PC-3 (cell line): ENCODE measurements at regions not wholly inside any gene's neighbourhood (a gene's known extent, or its start where the extent isn't known, plus 50 kb on each side); places are given as distances from the start of the nearest gene placed in this dataset.

Source experiments
- ATAC-seq: fragments of 200-7000 bp; cut with Tn5 transposase; 2 replicates; pipeline ENCODE4 v1.9.1; 2020; ENCODE audit warnings: mild to moderate bottlenecking, moderate library complexity
- BruUV-seq: library from RNA; stranded (reverse); fragments of 400-500 nt; replicated peaks from 2 replicates; lab custom pipeline; 2021; lab: Mats Ljungman, UMichigan
- CTCF ChIA-PET: fragments of 300-600 bp; sonication (Branson Sonifier 250); formaldehyde crosslinking; loops from one replicate; lab custom pipeline; 2022; ENCODE audit warnings: antibody characterized with exemption; lab: Charles Lee
- POLR2A ChIA-PET: fragments of 300-600 bp; sonication (Branson Sonifier 250); formaldehyde crosslinking; loops from one replicate; lab custom pipeline; 2022; ENCODE audit warnings: antibody characterized with exemption; ENCODE audit not compliant: unreplicated experiment; lab: Charles Lee
- DNase-seq: peaks from one replicate; pipeline ENCODE4 v3.0.0-alpha.2; 2015
- H2AFZ ChIP-seq: fragments of 300-600 bp; sonication (generic); 2 replicates; pipeline ENCODE4 v1.6.0; 2016; ENCODE audit warnings: antibody characterized with exemption, low read length
- H3F3A ChIP-seq: fragments of 300-600 bp; sonication (generic); one replicate; pipeline ENCODE4 v1.6.0; 2017; ENCODE audit warnings: antibody characterized with exemption, low read length, control low read depth, mild to moderate bottlenecking; ENCODE audit not compliant: unreplicated experiment
- H3K27ac ChIP-seq: fragments of 300-600 bp; sonication (generic); 2 replicates; pipeline ENCODE4 v1.5.1; 2016; ENCODE audit warnings: mild to moderate bottlenecking, low read length
- H3K27me3 ChIP-seq: fragments of 300-600 bp; sonication (generic); 2 replicates; pipeline ENCODE4 v1.6.1; 2016; ENCODE audit warnings: low read length, mixed read lengths
- H3K36me3 ChIP-seq: fragments of 300-600 bp; sonication (generic); 2 replicates; pipeline ENCODE4 v1.6.1; 2016; ENCODE audit warnings: low read depth, mixed run types, low read length, mixed read lengths
- H3K4me1 ChIP-seq: fragments of 300-600 bp; sonication (generic); 2 replicates; pipeline ENCODE4 v1.5.1; 2016; ENCODE audit warnings: low read length; ENCODE audit not compliant: insufficient read depth
- H3K4me2 ChIP-seq: fragments of 300-600 bp; sonication (generic); 2 replicates; pipeline ENCODE4 v1.6.0; 2016; ENCODE audit warnings: low read length
- H3K4me3 ChIP-seq: fragments of 300-600 bp; sonication (generic); 2 replicates; pipeline ENCODE4 v1.5.1; 2016; ENCODE audit warnings: mild to moderate bottlenecking, low read length, mixed read lengths
- H3K79me2 ChIP-seq: fragments of 300-600 bp; sonication (generic); 2 replicates; pipeline ENCODE4 v1.6.1; 2017; ENCODE audit warnings: low read length, mixed read lengths
- H3K9ac ChIP-seq: fragments of 300-600 bp; sonication (generic); 2 replicates; pipeline ENCODE4 v1.6.0; 2016; ENCODE audit warnings: mild to moderate bottlenecking, low read length
- H3K9me2 ChIP-seq: fragments of 300-600 bp; sonication (generic); replicated peaks from 2 replicates; pipeline ENCODE4 v1.6.1; 2016; ENCODE audit warnings: mixed run types, low read length, mixed read lengths
- H3K9me3 ChIP-seq: fragments of 300-600 bp; sonication (generic); 2 replicates; pipeline ENCODE4 v1.6.1; 2016; ENCODE audit warnings: low read length, mixed read lengths
- H4K20me1 ChIP-seq: fragments of 300-600 bp; sonication (generic); 2 replicates; pipeline ENCODE4 v1.6.1; 2016; ENCODE audit warnings: low read length, mixed read lengths
- CTCF ChIP-seq: fragments of 300-600 bp; sonication (generic); conservative IDR thresholded peaks from 2 replicates; pipeline ENCODE4 v1.5.1; 2017; ENCODE audit warnings: antibody characterized with exemption, low read depth, mild to moderate bottlenecking, low read length
- EZH2 ChIP-seq: fragments of 300-600 bp; sonication (generic); IDR thresholded peaks from one replicate; pipeline ENCODE4 v1.6.1; 2017; ENCODE audit warnings: antibody characterized with exemption, mild to moderate bottlenecking, low read length; ENCODE audit not compliant: unreplicated experiment
- EZH2phosphoT487 ChIP-seq: fragments of 300-600 bp; sonication (generic); IDR thresholded peaks from 2 replicates; pipeline ENCODE4 v1.6.1; 2018; ENCODE audit warnings: mild to moderate bottlenecking, antibody characterized with exemption, low read length, borderline replicate concordance
- intact Hi-C: fragments of 100-400 bp; cut with micrococcal nuclease; formaldehyde crosslinking; loops from 2 replicates; pipeline ENCODE4 v1.9.0; 2023

GRCh38 chr21:23155281-23155680 is 2157.1 kb downstream of the NCAM2 start:
- no peak for ATAC-seq
- H4K20me1 ChIP-seq = no peaks in the 10 kb centered on the region
- CTCF ChIA-PET = no interaction called here

GRCh38 chr21:23160914-23161313 is 2162.7 kb downstream of the NCAM2 start:
- TF ChIP-seq CTCF (peak; percentile 67), EZH2phosphoT487 (no peak)
- POLR2A ChIA-PET = no interaction called here
- Histone ChIP-seq H3K9me3 (no peaks in the 10 kb centered on the region), H3K4me2 (no peak overlapping the region), H3K27ac (peak overlapping the region; percentile 94), H3K4me1 (peaks cover 22% of the 10 kb centered on the region), H3K27me3 (no peaks in the 10 kb centered on the region), H3K9ac (peak overlapping the region; percentile 57; the same call in 1 of the 2 replicates), H3K9me2 (no peaks in the 10 kb centered on the region), H3F3A (no peaks in the 10 kb centered on the region), H3K4me3 (no peak overlapping the region), H3K79me2 (no peaks in the 10 kb centered on the region), H2AFZ (no peak overlapping the region), H4K20me1 (no peaks in the 10 kb centered on the region), H3K36me3 (no peaks in the 10 kb centered on the region)
- ATAC-seq (no peak), DNase-seq (peak; percentile 35)
- no TSS peak for BruUV-seq
- intact Hi-C loops = loop anchor here (5.0 to 10.0 kb wide), 6 partner anchors 234 to 864 kb away; no protein-coding TSS in a partner anchor
- CTCF ChIA-PET = no interaction called here

More at GRCh38 chr21:23155281-23155680, 2157.1 kb downstream of the NCAM2 start:
- no peak for DNase-seq
- Histone ChIP-seq H3K4me1 (no peaks in the 10 kb centered on the region), H3K27me3 (no peaks in the 10 kb centered on the region), H3K9me3 (no peaks in the 10 kb centered on the region), H3K4me3 (no peak overlapping the region), H3K9me2 (no peaks in the 10 kb centered on the region), H3K9ac (no peak overlapping the region), H3K4me2 (no peak overlapping the region), H3K27ac (no peak overlapping the region), H3F3A (no peaks in the 10 kb centered on the region), H3K36me3 (no peaks in the 10 kb centered on the region), H2AFZ (no peak overlapping the region), H3K79me2 (no peaks in the 10 kb centered on the region)
- TF ChIP-seq CTCF (no peak), EZH2 (no peak), EZH2phosphoT487 (no peak)
- intact Hi-C loops = no loop called here
- POLR2A ChIA-PET = no interaction called here
- no TSS peak for BruUV-seq

GRCh38 chr21:23162198-23162946 is 2164.2 kb downstream of the NCAM2 start:
- Histone ChIP-seq H3K9me3 (no peaks in the 10 kb centered on the region), H3K9me2 (no peaks in the 10 kb centered on the region), H3K9ac (peak overlapping the region; percentile 57), H2AFZ (0 out of 2 replicates have a peak overlapping the region, but pooled peaks have one; percentile 5), H3K27ac (peak overlapping the region; percentile 94), H4K20me1 (no peaks in the 10 kb centered on the region), H3K79me2 (no peaks in the 10 kb centered on the region), H3F3A (no peaks in the 10 kb centered on the region), H3K4me3 (peak overlapping the region; percentile 7; the same call in 1 of the 2 replicates), H3K4me2 (peak overlapping the region; percentile 54), H3K36me3 (no peaks in the 10 kb centered on the region), H3K4me1 (peaks cover 22% of the 10 kb centered on the region), H3K27me3 (no peaks in the 10 kb centered on the region)
- no peak for TF ChIP-seq EZH2phosphoT487
- no peak for TF ChIP-seq EZH2
- no peak for TF ChIP-seq CTCF
- POLR2A ChIA-PET = interaction anchor here (0.6 to 0.7 kb wide), 4 partner anchors 16 to 675 kb away, joined by 3 to 5 read pairs (median 4); no protein-coding TSS in a partner anchor
- no TSS peak for BruUV-seq
- ATAC-seq (peak; percentile 99), DNase-seq (peak; percentile 82)
- intact Hi-C loops = loop anchor here (1.0 to 10.0 kb wide), 9 partner anchors 56 to 862 kb away; no protein-coding TSS in a partner anchor
- CTCF ChIA-PET = interaction anchor here (0.5 to 0.6 kb wide), 5 partner anchors 63 to 1376 kb away, joined by 3 to 6 read pairs (median 3); no protein-coding TSS in a partner anchor
